ENCODE measurements at regions not wholly inside any gene's neighbourhood (a gene's known extent, or its start where the extent isn't known, plus 50 kb on each side); places are given as distances from the start of the nearest gene placed in this dataset.

DNA sequence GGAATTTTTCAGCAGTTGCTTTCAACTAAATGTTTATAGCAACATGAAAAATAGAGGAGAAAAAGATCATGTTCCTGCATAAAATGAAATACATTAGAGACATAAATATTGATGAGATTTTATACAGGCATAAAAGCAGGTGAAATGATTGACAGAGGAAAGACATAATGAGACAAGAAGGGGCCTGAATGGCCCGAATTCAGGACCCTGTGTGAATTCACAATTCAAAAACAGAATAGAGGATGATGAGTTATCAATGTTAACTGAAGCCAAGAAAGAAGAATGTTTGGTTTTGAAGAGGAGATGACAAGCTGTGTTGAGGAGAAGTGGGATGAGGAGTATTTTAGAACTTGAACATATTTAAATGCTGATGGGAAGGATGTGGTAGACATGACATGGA is 371.1 kb downstream of the FBXO8 start (continued):
- TF ChIP-seq TEAD4 (IDR thresholded peaks at IDR 0.05; ENCODE audit: low read depth, low read length), result no peak

DNA sequence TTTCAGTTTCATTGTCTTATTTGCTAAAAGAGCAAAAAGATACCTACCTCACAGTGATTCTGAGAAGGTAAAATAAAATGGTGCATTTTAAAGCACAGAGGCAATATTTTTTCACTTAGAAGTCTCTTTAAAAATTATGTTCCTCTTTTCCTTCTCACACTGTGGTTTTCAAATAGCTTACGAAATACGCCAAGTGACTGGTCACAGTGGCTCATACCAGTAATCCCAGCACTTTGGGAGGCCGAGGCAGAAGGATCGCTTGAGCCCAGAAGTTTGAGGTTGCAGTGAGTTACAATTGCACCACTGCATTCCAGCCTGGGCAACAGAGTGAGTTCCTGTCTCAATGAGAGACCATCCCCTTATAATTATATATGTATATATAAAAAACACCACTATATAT is 372.6 kb downstream of the FBXO8 start:
- WGBS, 2 experiments (ENCODE audit: extremely low coverage in 1 of 2, insufficient coverage in 1 of 2, insufficient read length in 1 of 2, insufficient replicate concordance in 2 of 2, low coverage in 1 of 2, low lambda C conversion rate in 2 of 2, missing lambda C conversion rate in 1 of 2), result 96% methylated on average over 4 of the region's 4 CpGs; no CpG with 5 or more reads in 1 of the 2 experiments
- Histone ChIP-seq H3K36me3 (ENCODE audit: control insufficient read depth in 2 of 4, insufficient read depth in 4 of 4, low read length in 3 of 4) (no peaks in the 10 kb centered on the region), H3K4me1 (replicated peaks in 1 of 4; ENCODE audit: control insufficient read depth in 3 of 4, insufficient read depth in 4 of 4, low read length in 3 of 4) (no peaks in the 10 kb centered on the region), H4K20me1 (replicated peaks in 1 of 2; ENCODE audit: control insufficient read depth in 1 of 2, insufficient read depth in 2 of 2, low read length in 2 of 2) (peaks cover 0 to 1% of the 10 kb centered on the region in 2 experiments), H2BK120ac (replicated peaks; ENCODE audit: low read depth, low read length) (no peak overlapping the region), H3K4me3 (ENCODE audit: extremely low read depth in 1 of 4, insufficient read depth in 2 of 4, low read depth in 3 of 4, low read length in 4 of 4) (no peak overlapping the region), H3K4me2 (ENCODE audit: insufficient read depth in 1 of 2, low read depth in 2 of 2, low read length in 2 of 2) (no peak overlapping the region), H3K23ac (ENCODE audit: insufficient read length) (no peak overlapping the region), H4K91ac (replicated peaks; ENCODE audit: insufficient read length, low read length) (no peak overlapping the region), H3K14ac (ENCODE audit: insufficient read length) (no peak overlapping the region), H3K9ac (replicated peaks in 1 of 4; ENCODE audit: extremely low read depth in 1 of 4, low read depth in 3 of 4, low read length in 3 of 4) (no peak overlapping the region), H2BK20ac (ENCODE audit: low read length) (no peak overlapping the region), H2BK12ac (ENCODE audit: low read depth, low read length) (no peak overlapping the region), H2AFZ (ENCODE audit: low read length) (no peak overlapping the region), H2BK5ac (ENCODE audit: low read depth, low read length) (no peak overlapping the region), H3K4ac (replicated peaks; ENCODE audit: insufficient read length, low read depth, low read length) (no peak overlapping the region), H3K18ac (ENCODE audit: extremely low read depth, low read length) (no peak overlapping the region), H3K23me2 (ENCODE audit: low read depth, low read length) (no peaks in the 10 kb centered on the region), H3K79me2 (ENCODE audit: control insufficient read depth in 1 of 2, insufficient read depth in 2 of 2, low read length in 2 of 2) (no peaks in the 10 kb centered on the region), H4K5ac (ENCODE audit: insufficient read length, low read depth, low read length) (no peak overlapping the region), H3K27me3 (replicated peaks in 1 of 4; ENCODE audit: control insufficient read depth in 3 of 4, extremely low read depth in 1 of 4, insufficient read depth in 3 of 4, low read length in 3 of 4) (no peaks in the 10 kb centered on the region), H4K8ac (ENCODE audit: extremely low read depth, insufficient read depth, low read length) (no peak overlapping the region), H2BK15ac (ENCODE audit: low read length) (no peak overlapping the region), H2AK5ac (ENCODE audit: low read depth, low read length) (no peak overlapping the region), H3K56ac (replicated peaks; ENCODE audit: insufficient read length, low read depth, low read length) (no peak overlapping the region), H3K79me1 (ENCODE audit: low read depth, low read length) (no peaks in the 10 kb centered on the region), H3K27ac (ENCODE audit: low read depth, low read length) (no peak overlapping the region), H3K9me3 (ENCODE audit: insufficient read depth in 2 of 2, low read depth in 1 of 2, low read length in 1 of 2) (no peaks in the 10 kb centered on the region)
- ChIA-PET CTCF (ENCODE audit: partially characterized antibody) (interaction anchor here (0.6 kb wide), 1 partner anchor 1019 kb away, joined by 3 read pairs; no protein-coding TSS in a partner anchor), POLR2A (ENCODE audit: partially characterized antibody) (no interaction called here)
- no peak for DNase-seq (ENCODE audit: low read depth in 1 of 2, low spot score in 2 of 2)
- no peak for FAIRE-seq
- TF ChIP-seq ATF3 (IDR thresholded peaks at IDR 0.05; ENCODE audit: insufficient read depth, low read depth, low read length) (no peak), CHD1 (IDR thresholded peaks at IDR 0.05; ENCODE audit: low read depth, low read length) (no peak), CEBPB (IDR thresholded peaks at IDR 0.05; ENCODE audit: low read depth, low read length) (no peak), SIRT6 (IDR thresholded peaks at IDR 0.05; ENCODE audit: low read length) (no peak), NANOG (IDR thresholded peaks at IDR 0.05; ENCODE audit: insufficient read depth, low read depth, low read length, poor library complexity, severe bottlenecking) (no peak), SIN3A (conservative IDR thresholded peaks at IDR 0.05 in 1 of 2, IDR thresholded peaks at IDR 0.05 in 1 of 2; ENCODE audit: low read depth in 1 of 2, low read length in 2 of 2) (no peak), POLR2A (IDR thresholded peaks at IDR 0.05; ENCODE audit: control extremely low read depth in 1 of 2, low read depth in 2 of 2, low read length in 2 of 2) (no peak), ZNF274 (IDR thresholded peaks at IDR 0.05; ENCODE audit: borderline replicate concordance, extremely low read depth, low read length) (no peak), SUZ12 (IDR thresholded peaks at IDR 0.05; ENCODE audit: low read length) (no peak), RAD21 (IDR thresholded peaks at IDR 0.05 in 1 of 2, conservative IDR thresholded peaks at IDR 0.05 in 1 of 2; ENCODE audit: low read depth in 2 of 2, low read length in 2 of 2) (no peak), NRF1 (IDR thresholded peaks at IDR 0.05; ENCODE audit: low read depth, low read length) (no peak), JUND (IDR thresholded peaks at IDR 0.05; ENCODE audit: low read length) (no peak)
